Liver (tissue), 3 donors: ENCODE measurements at regions not wholly inside any gene's neighbourhood (a gene's known extent, or its start where the extent isn't known, plus 50 kb on each side); places are given as distances from the start of the nearest gene placed in this dataset.

ENCODE experiments used
- EGR1 ChIP-seq, 2 donors: IDR thresholded peaks; 2 replicates each; pipeline ENCODE4 v1.6.1; 2016 to 2018; ENCODE audit warnings: antibody characterized with exemption in 2 of 2, low read depth in 2 of 2
- FOXA1 ChIP-seq: IDR thresholded peaks from 2 replicates; pipeline ENCODE4 v1.6.1; 2016; ENCODE audit warnings: antibody characterized with exemption
- GABPA ChIP-seq, 2 donors: IDR thresholded peaks in 1 of 2; conservative IDR thresholded peaks in 1 of 2; 2 replicates each; pipeline ENCODE4 v1.6.1; 2016; ENCODE audit warnings: antibody characterized with exemption in 2 of 2, mild to moderate bottlenecking in 1 of 2, moderate library complexity in 1 of 2
- HNF4A ChIP-seq, 2 donors: conservative IDR thresholded peaks; 2 replicates each; pipeline ENCODE4 v1.6.1; 2016; ENCODE audit warnings: antibody characterized with exemption in 2 of 2, mild to moderate bottlenecking in 2 of 2
- HNF4G ChIP-seq: IDR thresholded peaks from 2 replicates; pipeline ENCODE4 v1.6.1; 2016; ENCODE audit warnings: antibody characterized with exemption
- JUND ChIP-seq, 2 donors: IDR thresholded peaks; 2 replicates each; pipeline ENCODE4 v1.6.1; 2016; ENCODE audit warnings: antibody characterized with exemption in 2 of 2
- MAX ChIP-seq: IDR thresholded peaks from 2 replicates; pipeline ENCODE4 v1.6.1; 2016; ENCODE audit warnings: antibody characterized with exemption
- RAD21 ChIP-seq, 2 donors: IDR thresholded peaks; 2 replicates each; pipeline ENCODE4 v1.6.1; 2016; ENCODE audit warnings: antibody characterized with exemption in 2 of 2, mild to moderate bottlenecking in 2 of 2
- RXRA ChIP-seq, 2 donors: IDR thresholded peaks; 2 replicates each; pipeline ENCODE4 v1.6.1; 2017 to 2018; ENCODE audit warnings: antibody characterized with exemption in 2 of 2, mild to moderate bottlenecking in 1 of 2
- SP1 ChIP-seq: IDR thresholded peaks from 2 replicates; pipeline ENCODE4 v1.6.1; 2018; ENCODE audit warnings: antibody characterized with exemption, mild to moderate bottlenecking
- TAF1 ChIP-seq: conservative IDR thresholded peaks from 2 replicates; pipeline ENCODE4 v1.6.1; 2016; ENCODE audit warnings: antibody characterized with exemption, mild to moderate bottlenecking
- ZBTB33 ChIP-seq: IDR thresholded peaks from 2 replicates; pipeline ENCODE4 v1.6.1; 2016; ENCODE audit warnings: antibody characterized with exemption
- TF ChIP-seq, protein P1 (sequence below): fragments of 150-350 bp; IDR thresholded peaks from 2 replicates; pipeline ENCODE4 v1.5.1; 2017; ENCODE audit warnings: improper control_type of control experiment, low read depth, low read length; ENCODE audit not compliant: missing input control
- TF ChIP-seq, protein P2 (sequence below): IDR thresholded peaks from 2 replicates; pipeline ENCODE4 v1.6.1; 2016; ENCODE audit warnings: antibody characterized with exemption
- donor health status: healthy.
- donor health status: healthy.

GRCh38 chr6:95478941-95479340 lies 98.4 kb upstream of the MANEA start:
- TF ChIP-seq, protein P1, sequence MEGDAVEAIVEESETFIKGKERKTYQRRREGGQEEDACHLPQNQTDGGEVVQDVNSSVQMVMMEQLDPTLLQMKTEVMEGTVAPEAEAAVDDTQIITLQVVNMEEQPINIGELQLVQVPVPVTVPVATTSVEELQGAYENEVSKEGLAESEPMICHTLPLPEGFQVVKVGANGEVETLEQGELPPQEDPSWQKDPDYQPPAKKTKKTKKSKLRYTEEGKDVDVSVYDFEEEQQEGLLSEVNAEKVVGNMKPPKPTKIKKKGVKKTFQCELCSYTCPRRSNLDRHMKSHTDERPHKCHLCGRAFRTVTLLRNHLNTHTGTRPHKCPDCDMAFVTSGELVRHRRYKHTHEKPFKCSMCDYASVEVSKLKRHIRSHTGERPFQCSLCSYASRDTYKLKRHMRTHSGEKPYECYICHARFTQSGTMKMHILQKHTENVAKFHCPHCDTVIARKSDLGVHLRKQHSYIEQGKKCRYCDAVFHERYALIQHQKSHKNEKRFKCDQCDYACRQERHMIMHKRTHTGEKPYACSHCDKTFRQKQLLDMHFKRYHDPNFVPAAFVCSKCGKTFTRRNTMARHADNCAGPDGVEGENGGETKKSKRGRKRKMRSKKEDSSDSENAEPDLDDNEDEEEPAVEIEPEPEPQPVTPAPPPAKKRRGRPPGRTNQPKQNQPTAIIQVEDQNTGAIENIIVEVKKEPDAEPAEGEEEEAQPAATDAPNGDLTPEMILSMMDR: no peak
- TF ChIP-seq EGR1 (IDR thresholded peaks at IDR 0.05; ENCODE audit: low read depth in 2 of 2): no peak
- TF ChIP-seq RAD21 (IDR thresholded peaks at IDR 0.05): no peak
- no peak for TF ChIP-seq HNF4G
- TF ChIP-seq JUND (IDR thresholded peaks at IDR 0.05): no peak
- TF ChIP-seq, protein P2, sequence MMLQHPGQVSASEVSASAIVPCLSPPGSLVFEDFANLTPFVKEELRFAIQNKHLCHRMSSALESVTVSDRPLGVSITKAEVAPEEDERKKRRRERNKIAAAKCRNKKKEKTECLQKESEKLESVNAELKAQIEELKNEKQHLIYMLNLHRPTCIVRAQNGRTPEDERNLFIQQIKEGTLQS: no peak
- TF ChIP-seq TAF1: no peak
- no peak for TF ChIP-seq FOXA1
- no peak for TF ChIP-seq RXRA (IDR thresholded peaks at IDR 0.05)
- TF ChIP-seq SP1: no peak
- no peak for TF ChIP-seq MAX
- no peak for TF ChIP-seq ZBTB33
- TF ChIP-seq GABPA (IDR thresholded peaks at IDR 0.05 in 1 of 2, conservative IDR thresholded peaks at IDR 0.05 in 1 of 2): no peak
- no peak for TF ChIP-seq HNF4A (conservative IDR thresholded peaks at IDR 0.05)
